Heart left ventricle (tissue), 16 donors: ENCODE measurements at regions not wholly inside any gene's neighbourhood (a gene's known extent, or its start where the extent isn't known, plus 50 kb on each side); places are given as distances from the start of the nearest gene placed in this dataset.

Experiments
- ATAC-seq, 4 donors: fragments of 200-7000 bp; cut with Tn5 transposase; one replicate each; pipeline ENCODE4 v1.9.1; 2020 to 2022; ENCODE audit warnings: moderate library complexity in 4 of 4, mild to moderate bottlenecking in 3 of 4, moderate number of reproducible peaks in 1 of 4
- DNase-seq, 5 donors: peaks; one replicate each; pipeline ENCODE4 v3.0.0-alpha.2; 2020
- H3K27ac ChIP-seq, 12 donors: fragments of 200-600 bp; sonication (generic) in 4 of 12; one replicate each; pipeline versions ENCODE4 v1.5.0 to v1.8.0; 2016 to 2022; ENCODE audit warnings: mild to moderate bottlenecking in 2 of 12
- H3K27me3 ChIP-seq, 9 donors: fragments of 200-600 bp; sonication (generic) in 2 of 9; one replicate each; pipeline versions ENCODE4 v1.5.1 to v1.8.0; 2016 to 2022; ENCODE audit warnings: mild to moderate bottlenecking in 3 of 9
- H3K36me3 ChIP-seq, 9 donors: fragments of 200-600 bp; sonication (generic) in 2 of 9; one replicate each; pipeline versions ENCODE4 v1.5.0 to v1.8.0; 2018 to 2022; ENCODE audit warnings: mild to moderate bottlenecking in 2 of 9
- H3K4me1 ChIP-seq, 12 donors: fragments of 200-600 bp; sonication (generic) in 4 of 12; one replicate each; pipeline versions ENCODE4 v1.5.0 to v1.8.0; 2016 to 2022; ENCODE audit warnings: mild to moderate bottlenecking in 3 of 12
- H3K4me3 ChIP-seq, 12 donors: fragments of 200-600 bp; sonication (generic) in 4 of 12; one replicate each; pipeline versions ENCODE4 v1.5.0 to v1.8.0; 2017 to 2022; ENCODE audit warnings: mild to moderate bottlenecking in 9 of 12, moderate library complexity in 4 of 12
- H3K9me3 ChIP-seq, 12 donors: fragments of 200-600 bp; sonication (generic) in 4 of 12; one replicate each; pipeline versions ENCODE4 v1.5.0 to v1.8.0; 2016 to 2022; ENCODE audit warnings: mild to moderate bottlenecking in 1 of 12
- CTCF ChIP-seq, 12 donors: fragments of 200-600 bp; sonication (generic) in 4 of 12; IDR thresholded peaks; one replicate each; pipeline versions ENCODE4 v1.5.0 to v1.8.0; 2018 to 2022; ENCODE audit warnings: antibody characterized with exemption in 12 of 12, mild to moderate bottlenecking in 5 of 12
- POLR2A ChIP-seq, 2 donors: fragments of 450-650 bp; IDR thresholded peaks; one replicate each; pipeline ENCODE4 v1.6.1; 2017; ENCODE audit warnings: antibody characterized with exemption in 2 of 2, mild to moderate bottlenecking in 2 of 2, moderate library complexity in 2 of 2
- WGBS, 4 donors: extraction: QIAGEN DNeasy Blood & Tissue Kit in 2 of 4; methylation state at CpG; one replicate each; pipeline versions ENCODE4 v1.1.5 to v1.1.7; 2013 to 2018; 5-methylcytosine and 5-hydroxymethylcytosine counted together
- intact Hi-C, 10 donors: fragments of 100-400 bp; cut with DNase I; formaldehyde crosslinking; loops; one replicate each; pipeline versions ENCODE4 v1.11.1 to v1.14.2; 2022
- donor health status: ischemic (EF 13 %, LVEDD 7.1; RV severe dilation, severe dysfunction).
- donor health status: healthy with polysubstance abuse.
- donor health status: DM: no; HTN: yes; CAD: no.
- donor health status: DM: no; HTN: no; CAD: no.
- donor health status: ischemic (EF 25% LVEDD 6.9; RV normal size, moderate dysfunction).
- donor health status: ischemic (EF 25% LVEDD 5.7; RV mildly dilated, moderate dysfunction).
- donor health status: healthy.
- donor health status: DM: yes; HTN: yes; CAD: no.
- donor health status: ischemic (EF 35%, LVEDD 5.7; RV mildly dilated, moderate dysfunction).
- donor health status: nonischemic (EF 11% LVEDD 7.7; RV severe dilation, severe dysfunction).
- donor health status: DM: yes; HTN: yes; CAD: no.
- donor health status: PGD.
- donor health status: ischemic (EF 29% LVEDD 5.4; RV normal size, mild dysfunction).
- donor health status: nonischemic (EF 23%, LVEDD 6.1; RV moderate dilation, normal function).

- intact Hi-C loops, result no loop called here
- ATAC-seq, result no peak
- H3K27ac ChIP-seq, result no peak overlapping the region
- no peaks in the 10 kb centered on the region for H3K36me3 ChIP-seq
- 89 to 96% (median 94%) methylated on average over 5 of the region's 5 CpGs for WGBS, 4 donors
- H3K4me3 ChIP-seq, result no peak overlapping the region
- no peak for DNase-seq
- H3K4me1 ChIP-seq, result no peaks in the 10 kb centered on the region
- no peak for TF ChIP-seq POLR2A (IDR thresholded peaks at IDR 0.05)
- no peak for TF ChIP-seq CTCF (IDR thresholded peaks at IDR 0.05)
- no peaks in the 10 kb centered on the region for H3K27me3 ChIP-seq
- no peaks in the 10 kb centered on the region for H3K9me3 ChIP-seq
Measured at GRCh38 chr14:53692451-53692850, 264.2 kb downstream of the BMP4 start.

- WGBS, 4 donors, result 78 to 84% (median 80%) methylated on average over 5 of the region's 5 CpGs
- intact Hi-C loops, result no loop called here
- no peak for DNase-seq
- H3K9me3 ChIP-seq, result no peaks in the 10 kb centered on the region
- no peak for ATAC-seq
- no peak overlapping the region for H3K4me3 ChIP-seq
- H3K4me1 ChIP-seq, result no peaks in the 10 kb centered on the region
- H3K27ac ChIP-seq, result no peak overlapping the region
- no peaks in the 10 kb centered on the region for H3K36me3 ChIP-seq
- TF ChIP-seq POLR2A (IDR thresholded peaks at IDR 0.05), result no peak
- TF ChIP-seq CTCF (IDR thresholded peaks at IDR 0.05), result no peak
- no peaks in the 10 kb centered on the region for H3K27me3 ChIP-seq
Measured at GRCh38 chr14:53683229-53683628, 273.4 kb downstream of the BMP4 start.

GRCh38 chr14:53672526-53672925, 284.1 kb downstream of the BMP4 start:
- ATAC-seq (no peak), DNase-seq (no peak)
- H3K36me3 ChIP-seq, result no peaks in the 10 kb centered on the region
- no peaks in the 10 kb centered on the region for H3K4me1 ChIP-seq
- H3K9me3 ChIP-seq, result peaks cover 0 to 18% (median 0%) of the 10 kb centered on the region in 12 donors
- WGBS, 4 donors, result 79 to 94% (median 85%) methylated on average over 2 of the region's 2 CpGs
- no peaks in the 10 kb centered on the region for H3K27me3 ChIP-seq
- no peak overlapping the region for H3K4me3 ChIP-seq
- TF ChIP-seq CTCF (IDR thresholded peaks at IDR 0.05), result no peak
- no peak for TF ChIP-seq POLR2A (IDR thresholded peaks at IDR 0.05)
- no peak overlapping the region for H3K27ac ChIP-seq
- intact Hi-C loops, result no loop called here

GRCh38 chr14:53670701-53671100, 285.9 kb downstream of the BMP4 start:
- H3K36me3 ChIP-seq, result no peaks in the 10 kb centered on the region

More at GRCh38 chr14:53670701-53671100, 285.9 kb downstream of the BMP4 start:
- no peak overlapping the region for H3K4me3 ChIP-seq
- intact Hi-C loops, result no loop called here
- H3K27me3 ChIP-seq, result no peaks in the 10 kb centered on the region
- no peak for TF ChIP-seq POLR2A (IDR thresholded peaks at IDR 0.05)
- TF ChIP-seq CTCF (IDR thresholded peaks at IDR 0.05), result no peak
- H3K4me1 ChIP-seq, result no peaks in the 10 kb centered on the region
- H3K27ac ChIP-seq, result no peak overlapping the region
- ATAC-seq (no peak), DNase-seq (no peak)
- H3K9me3 ChIP-seq, result peaks cover 0 to 5% (median 0%) of the 10 kb centered on the region in 12 donors
